Activated CD4-positive, alpha-beta T cell treated with anti-CD3 and anti-CD28 coated beads for 36 hours (primary cell): ENCODE measurements at regions not wholly inside any gene's neighbourhood (a gene's known extent, or its start where the extent isn't known, plus 50 kb on each side); places are given as distances from the start of the nearest gene placed in this dataset.
A peak's percentile ranks its signal among the peaks of the same experiment; 100 is the strongest.

Experiments
- ATAC-seq: fragments of 200-7000 bp; cut with Tn5 transposase; one replicate; pipeline ENCODE4 v1.10.0; 2021; ENCODE audit warnings: mild to moderate bottlenecking, moderate library complexity
- CTCF ChIA-PET: fragments of 350-600 bp; sonication (Branson Sonifier 250); formaldehyde crosslinking; loops from one replicate; lab custom pipeline; 2021; ENCODE audit warnings: antibody characterized with exemption; lab: Charles Lee
- POLR2A ChIA-PET: fragments of 350-600 bp; sonication (Branson Sonifier 250); formaldehyde crosslinking; loops from one replicate; lab custom pipeline; 2021; ENCODE audit warnings: antibody characterized with exemption, inconsistent platforms; lab: Charles Lee
- DNase-seq: peaks from one replicate; pipeline ENCODE4 v3.0.0-alpha.2; 2020
- H3K27ac Mint-ChIP-seq: one replicate; pipeline ENCODE4 v1.8.0; 2021; ENCODE audit warnings: mixed read lengths
- H3K27me3 Mint-ChIP-seq: one replicate; pipeline ENCODE4 v1.8.0; 2021; ENCODE audit warnings: mixed read lengths
- H3K36me3 Mint-ChIP-seq: one replicate; pipeline ENCODE4 v1.8.0; 2021; ENCODE audit warnings: low read depth, mixed read lengths
- H3K4me1 Mint-ChIP-seq: one replicate; pipeline ENCODE4 v1.8.0; 2021; ENCODE audit warnings: mixed read lengths
- H3K4me3 Mint-ChIP-seq: one replicate; pipeline ENCODE4 v1.8.0; 2021; ENCODE audit warnings: mild to moderate bottlenecking, moderate library complexity, mixed read lengths
- H3K9me3 Mint-ChIP-seq: one replicate; pipeline ENCODE4 v1.8.0; 2021; ENCODE audit warnings: low read depth, mixed read lengths
- intact Hi-C, 2 experiments: fragments of 100-400 bp; cut with DNase I in 1 of 2; cut with micrococcal nuclease in 1 of 2; formaldehyde crosslinking; loops; one replicate each; pipeline versions ENCODE4 v1.14.2 to v1.15.1; 2022 to 2024; cut with DNase I, micrococcal nuclease

- DNase-seq, result no peak
- CTCF ChIA-PET, result no interaction called here
These were observed 163.8 kb upstream of the FBXL4 start for GRCh38 chr6:99111590-99111989.

GRCh38 chr6:99110029-99110428, 162.3 kb upstream of the FBXL4 start:
- no peaks in the 10 kb centered on the region for H3K36me3 Mint-ChIP-seq
- H3K4me3 Mint-ChIP-seq, result no peak overlapping the region
- POLR2A ChIA-PET, result no interaction called here
- intact Hi-C loops, result loop anchor here in 1 of 2 experiments (10.0 kb wide), 1 partner anchor 345 kb away; no protein-coding TSS in a partner anchor
- H3K4me1 Mint-ChIP-seq, result peaks cover 1% of the 10 kb centered on the region
- CTCF ChIA-PET, result interaction anchor here (0.8 kb wide), 1 partner anchor 1471 kb away, joined by 3 read pairs; no protein-coding TSS in a partner anchor
- no peak overlapping the region for H3K27ac Mint-ChIP-seq
- peaks cover 19% of the 10 kb centered on the region for H3K27me3 Mint-ChIP-seq
- H3K9me3 Mint-ChIP-seq, result no peaks in the 10 kb centered on the region
- DNase-seq (no peak), ATAC-seq (no peak)

More at GRCh38 chr6:99111590-99111989, 163.8 kb upstream of the FBXL4 start:
- ATAC-seq, result no peak
- Mint-ChIP-seq H3K9me3 (no peaks in the 10 kb centered on the region), H3K4me1 (peaks cover 2% of the 10 kb centered on the region), H3K36me3 (no peaks in the 10 kb centered on the region), H3K4me3 (no peak overlapping the region), H3K27me3 (peaks cover 27% of the 10 kb centered on the region), H3K27ac (no peak overlapping the region)
- intact Hi-C loops, result loop anchor here in 1 of 2 experiments (10.0 kb wide), 1 partner anchor 347 kb away; no protein-coding TSS in a partner anchor
- POLR2A ChIA-PET, result no interaction called here

- no peak overlapping the region for H3K27ac Mint-ChIP-seq
- H3K4me3 Mint-ChIP-seq, result no peak overlapping the region
- no peak for ATAC-seq
- no peaks in the 10 kb centered on the region for H3K4me1 Mint-ChIP-seq
- no peak for DNase-seq
- intact Hi-C loops, result no loop called here
- H3K9me3 Mint-ChIP-seq, result no peaks in the 10 kb centered on the region
- ChIA-PET POLR2A (no interaction called here), CTCF (interaction anchor here (0.5 kb wide), 1 partner anchor 1709 kb away, joined by 4 read pairs; no protein-coding TSS in a partner anchor)
- H3K27me3 Mint-ChIP-seq, result peaks cover 14% of the 10 kb centered on the region
- no peaks in the 10 kb centered on the region for H3K36me3 Mint-ChIP-seq
These were observed 156.5 kb upstream of the FBXL4 start for GRCh38 chr6:99104218-99104617.

GRCh38 chr6:99099243-99099642, 151.5 kb upstream of the FBXL4 start:
- no peaks in the 10 kb centered on the region for H3K4me1 Mint-ChIP-seq
- H3K36me3 Mint-ChIP-seq, result no peaks in the 10 kb centered on the region
- ATAC-seq (no peak), DNase-seq (no peak)
- CTCF ChIA-PET, result interaction anchor here (1.1 kb wide), 1 partner anchor 15 kb away, joined by 3 read pairs; no protein-coding TSS in a partner anchor
- no peak overlapping the region for H3K4me3 Mint-ChIP-seq
- intact Hi-C loops, result no loop called here
- no peaks in the 10 kb centered on the region for H3K9me3 Mint-ChIP-seq
- peaks cover 18% of the 10 kb centered on the region for H3K27me3 Mint-ChIP-seq
- H3K27ac Mint-ChIP-seq, result no peak overlapping the region
- POLR2A ChIA-PET, result no interaction called here

GRCh38 chr6:99096170-99096569, 148.4 kb upstream of the FBXL4 start:
- Mint-ChIP-seq H3K27ac (no peak overlapping the region), H3K4me3 (no peak overlapping the region), H3K27me3 (peaks cover 32% of the 10 kb centered on the region), H3K4me1 (no peaks in the 10 kb centered on the region), H3K9me3 (no peaks in the 10 kb centered on the region), H3K36me3 (no peaks in the 10 kb centered on the region)
- ChIA-PET CTCF (interaction anchor here (0.8 to 1.3 kb wide), 2 partner anchors 23 to 326 kb away, joined by 3 to 5 read pairs; no protein-coding TSS in a partner anchor), POLR2A (no interaction called here)
- intact Hi-C loops, result no loop called here
- ATAC-seq, result no peak
- DNase-seq, result no peak

- ATAC-seq (no peak), DNase-seq (no peak)
- intact Hi-C loops, result no loop called here
- Mint-ChIP-seq H3K4me1 (no peaks in the 10 kb centered on the region), H3K4me3 (no peak overlapping the region), H3K9me3 (no peaks in the 10 kb centered on the region), H3K27ac (no peak overlapping the region), H3K27me3 (peaks cover 35% of the 10 kb centered on the region), H3K36me3 (no peaks in the 10 kb centered on the region)
- ChIA-PET CTCF (interaction anchor here (0.6 kb wide), 1 partner anchor 26 kb away, joined by 3 read pairs; no protein-coding TSS in a partner anchor), POLR2A (no interaction called here)
These were observed 145.9 kb upstream of the FBXL4 start for GRCh38 chr6:99093456-99094190.

GRCh38 chr6:99092461-99092860, 144.7 kb upstream of the FBXL4 start:
- intact Hi-C loops, result no loop called here

GRCh38 chr6:99091985-99092384, 144.2 kb upstream of the FBXL4 start:
- ATAC-seq (no peak), DNase-seq (peak; percentile 6)
- Mint-ChIP-seq H3K9me3 (no peaks in the 10 kb centered on the region), H3K4me1 (no peaks in the 10 kb centered on the region), H3K4me3 (no peak overlapping the region), H3K27me3 (peaks cover 35% of the 10 kb centered on the region), H3K27ac (no peak overlapping the region), H3K36me3 (no peaks in the 10 kb centered on the region)
- CTCF ChIA-PET, result interaction anchor here (0.6 kb wide), 1 partner anchor 27 kb away, joined by 3 read pairs; no protein-coding TSS in a partner anchor
- intact Hi-C loops, result no loop called here
- POLR2A ChIA-PET, result no interaction called here

More at GRCh38 chr6:99092461-99092860, 144.7 kb upstream of the FBXL4 start:
- Mint-ChIP-seq H3K4me1 (no peaks in the 10 kb centered on the region), H3K36me3 (no peaks in the 10 kb centered on the region), H3K4me3 (no peak overlapping the region), H3K9me3 (no peaks in the 10 kb centered on the region), H3K27ac (no peak overlapping the region), H3K27me3 (peaks cover 35% of the 10 kb centered on the region)
- DNase-seq, result no peak
- ChIA-PET CTCF (no interaction called here), POLR2A (no interaction called here)
- no peak for ATAC-seq

- ChIA-PET POLR2A (no interaction called here), CTCF (no interaction called here)
- Mint-ChIP-seq H3K4me1 (no peaks in the 10 kb centered on the region), H3K27ac (no peak overlapping the region), H3K27me3 (peaks cover 10% of the 10 kb centered on the region), H3K36me3 (no peaks in the 10 kb centered on the region), H3K4me3 (no peak overlapping the region), H3K9me3 (no peaks in the 10 kb centered on the region)
- intact Hi-C loops, result no loop called here
- no peak for ATAC-seq
- no peak for DNase-seq
These were observed 132.4 kb upstream of the FBXL4 start for GRCh38 chr6:99080191-99080590.

GRCh38 chr6:99079058-99079457, 131.3 kb upstream of the FBXL4 start:
- intact Hi-C loops, result no loop called here
- Mint-ChIP-seq H3K27me3 (peaks cover 17% of the 10 kb centered on the region), H3K27ac (no peak overlapping the region), H3K36me3 (no peaks in the 10 kb centered on the region), H3K4me1 (no peaks in the 10 kb centered on the region), H3K9me3 (no peaks in the 10 kb centered on the region), H3K4me3 (no peak overlapping the region)
- ATAC-seq (no peak), DNase-seq (no peak)
- CTCF ChIA-PET, result interaction anchor here (0.6 kb wide), 1 partner anchor 256 kb away, joined by 3 read pairs; no protein-coding TSS in a partner anchor
- POLR2A ChIA-PET, result no interaction called here

GRCh38 chr6:99073223-99073622, 125.5 kb upstream of the FBXL4 start:
- ChIA-PET CTCF (no interaction called here), POLR2A (no interaction called here)
- Mint-ChIP-seq H3K9me3 (no peaks in the 10 kb centered on the region), H3K27ac (no peak overlapping the region), H3K4me1 (no peaks in the 10 kb centered on the region), H3K4me3 (no peak overlapping the region), H3K27me3 (peaks cover 15% of the 10 kb centered on the region), H3K36me3 (no peaks in the 10 kb centered on the region)
- DNase-seq (no peak), ATAC-seq (no peak)
- intact Hi-C loops, result no loop called here

- no peak for DNase-seq
- Mint-ChIP-seq H3K27me3 (peaks cover 7% of the 10 kb centered on the region), H3K4me1 (no peaks in the 10 kb centered on the region), H3K27ac (no peak overlapping the region), H3K36me3 (no peaks in the 10 kb centered on the region), H3K4me3 (no peak overlapping the region), H3K9me3 (no peaks in the 10 kb centered on the region)
- intact Hi-C loops, result no loop called here
- ChIA-PET POLR2A (no interaction called here), CTCF (interaction anchor here (0.6 kb wide), 1 partner anchor 19 kb away, joined by 3 read pairs; no protein-coding TSS in a partner anchor)
- no peak for ATAC-seq
These were observed 118.3 kb upstream of the FBXL4 start for GRCh38 chr6:99066044-99066443.
